ENCODE measurements at regions not wholly inside any gene's neighbourhood (a gene's known extent, or its start where the extent isn't known, plus 50 kb on each side); places are given as distances from the start of the nearest gene placed in this dataset.
"Not testable (repeated sequence)": the region's sequence is repeated elsewhere in the genome, so short reads cannot be mapped to it uniquely, and the experiment has no call there.

DNA sequence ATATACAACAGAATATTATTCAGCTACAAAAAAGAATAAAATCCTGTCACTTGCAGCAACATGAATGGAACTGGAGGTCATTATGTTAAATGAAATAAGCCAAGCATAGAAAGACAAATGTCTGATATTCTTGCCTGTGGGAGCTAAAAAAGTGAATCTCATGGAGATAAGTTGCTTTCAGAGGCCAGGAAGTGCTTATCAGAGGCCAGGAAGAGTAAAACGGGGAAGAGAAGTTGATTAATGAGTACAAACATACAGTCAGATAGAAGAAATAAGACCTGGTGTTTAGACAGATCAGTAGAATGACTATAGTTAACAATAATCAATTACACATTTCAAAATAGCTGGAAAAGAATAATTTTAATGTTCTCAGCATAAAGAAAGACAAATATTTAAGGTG lies 54.4 kb upstream of the CPHXL start:
- DNase-seq (ENCODE audit: low read depth in 4 of 4, low spot score in 2 of 4), result no peak

DNA sequence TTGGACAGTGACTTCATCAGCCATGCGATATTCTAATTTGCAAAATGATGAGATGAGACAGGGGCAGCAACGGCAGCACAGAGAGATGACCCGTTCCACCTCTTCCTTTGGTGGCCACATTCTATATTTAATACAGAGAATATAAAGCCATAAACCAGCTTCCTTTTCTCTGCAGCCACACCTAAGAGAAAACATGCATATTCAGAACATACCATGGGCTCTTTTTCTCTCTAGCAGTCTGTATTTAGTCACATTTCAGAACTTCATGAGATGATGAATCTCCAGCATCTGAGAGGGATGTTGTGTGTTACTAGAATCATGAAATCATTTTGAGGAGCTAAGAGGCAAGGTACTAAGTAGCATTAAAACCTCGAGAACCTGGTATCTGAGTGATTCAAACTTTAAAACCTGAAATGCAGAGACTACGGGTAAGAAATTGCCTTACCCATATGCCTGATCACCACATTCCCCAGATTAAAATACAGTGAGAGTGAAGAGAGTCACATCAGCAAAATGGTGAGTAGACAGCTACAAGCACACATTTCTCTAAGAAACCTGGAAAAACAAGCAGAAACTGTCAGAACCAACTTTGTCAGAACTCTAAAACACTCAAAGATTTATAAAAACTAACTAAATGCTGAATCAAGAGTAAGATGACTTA lies 55.5 kb upstream of the CPHXL start:
- no peak for DNase-seq (ENCODE audit: low read depth in 4 of 4, low spot score in 2 of 4)

DNA sequence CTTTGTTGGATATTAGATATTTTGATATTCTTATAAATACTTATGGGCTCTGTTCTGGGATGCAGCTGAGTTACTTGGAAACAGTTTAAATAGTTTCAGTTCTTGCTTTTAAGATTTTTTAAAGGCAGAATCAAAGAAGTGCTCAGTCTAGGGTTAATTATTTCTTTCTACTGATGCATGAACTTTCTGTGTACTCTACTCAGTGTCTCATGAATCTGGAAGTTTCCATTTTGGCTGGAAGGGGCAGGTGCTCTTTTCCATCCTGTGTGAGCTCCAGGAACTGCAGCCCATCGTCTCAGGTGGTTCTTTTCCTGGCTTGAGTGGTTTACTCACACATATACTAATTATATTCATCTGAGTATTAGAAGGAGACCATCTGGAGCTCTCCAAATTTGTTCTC lies 61.1 kb upstream of the CPHXL start:
- DNase-seq (ENCODE audit: low read depth in 4 of 4, low spot score in 2 of 4), result no peak

DNA sequence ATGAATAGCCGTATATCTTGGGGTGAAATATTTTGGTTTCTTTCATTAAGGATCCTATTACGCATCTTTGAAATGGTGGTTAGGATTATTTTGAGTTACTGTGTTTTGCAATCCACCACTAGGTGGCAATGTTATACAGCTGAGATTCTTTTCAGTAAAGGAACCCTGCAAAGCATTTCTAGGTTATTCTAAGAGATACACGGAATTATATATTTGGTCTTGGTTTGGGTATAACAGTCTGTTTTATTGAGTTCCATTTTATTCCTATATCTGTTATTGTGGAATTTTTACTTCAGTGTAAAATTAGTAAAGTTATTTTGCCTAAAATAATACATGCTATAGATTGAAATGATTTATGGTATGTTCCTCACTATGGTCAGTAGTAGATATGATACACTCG lies 62.9 kb upstream of the CPHXL start:
- peak in 3 of 4 donors; percentile 24 to 45 (median 36) for DNase-seq (ENCODE audit: low read depth in 4 of 4, low spot score in 2 of 4)

DNA sequence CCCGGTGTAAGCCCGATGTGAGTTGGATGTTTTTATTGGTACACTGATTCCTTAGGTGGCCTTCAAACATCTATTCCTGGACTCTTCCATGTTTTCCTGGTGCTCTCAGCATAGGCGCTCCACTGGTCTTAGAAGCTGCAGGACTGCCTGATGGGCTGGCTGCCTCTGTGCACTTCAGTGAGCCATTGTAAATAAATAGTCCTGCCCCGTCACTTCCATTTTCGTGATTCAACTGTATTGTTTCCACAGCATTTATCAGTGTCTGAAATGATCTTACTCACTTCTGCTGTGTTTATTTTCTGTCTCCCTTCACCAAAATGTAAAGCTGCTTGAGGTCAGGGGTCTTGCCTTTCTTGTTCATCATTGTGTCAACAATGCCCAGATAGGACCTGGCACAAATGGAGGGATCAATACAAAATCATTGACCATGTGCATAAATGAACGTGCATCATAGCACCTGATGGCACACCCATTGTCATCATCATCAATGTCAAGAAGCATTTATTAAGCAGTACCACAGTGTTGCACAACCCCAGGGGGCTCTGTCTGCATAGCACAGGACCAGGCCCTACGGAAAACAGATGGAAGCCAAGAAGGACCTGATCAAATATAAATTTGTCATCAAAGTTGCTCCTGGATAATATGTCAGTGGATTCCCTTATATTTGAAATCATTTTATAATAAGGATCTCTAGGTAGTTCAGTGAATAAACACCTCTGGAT lies 66.6 kb upstream of the CPHXL start:
- no peak for DNase-seq (ENCODE audit: low read depth in 4 of 4, low spot score in 2 of 4)

DNA sequence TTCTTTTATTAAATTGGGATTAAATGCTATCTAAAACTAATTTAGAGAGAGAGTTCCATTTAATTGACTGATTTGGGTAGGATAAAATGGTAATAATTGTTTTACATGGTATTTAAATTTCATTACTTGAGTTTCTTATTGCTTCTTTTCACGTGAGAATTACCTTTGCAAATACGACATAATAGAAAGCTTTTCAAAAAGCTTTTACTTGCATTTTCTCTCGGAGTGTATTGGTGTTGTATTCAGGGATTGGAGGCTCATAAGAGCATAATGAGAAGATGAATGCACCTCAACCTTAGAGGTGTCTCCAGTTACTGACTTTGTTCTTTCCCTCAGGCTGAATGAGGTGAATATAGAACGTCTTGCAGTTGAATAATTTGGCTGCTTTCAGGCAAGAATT lies 67.4 kb upstream of the CPHXL start:
- no peak for DNase-seq (ENCODE audit: low read depth in 4 of 4, low spot score in 2 of 4)

DNA sequence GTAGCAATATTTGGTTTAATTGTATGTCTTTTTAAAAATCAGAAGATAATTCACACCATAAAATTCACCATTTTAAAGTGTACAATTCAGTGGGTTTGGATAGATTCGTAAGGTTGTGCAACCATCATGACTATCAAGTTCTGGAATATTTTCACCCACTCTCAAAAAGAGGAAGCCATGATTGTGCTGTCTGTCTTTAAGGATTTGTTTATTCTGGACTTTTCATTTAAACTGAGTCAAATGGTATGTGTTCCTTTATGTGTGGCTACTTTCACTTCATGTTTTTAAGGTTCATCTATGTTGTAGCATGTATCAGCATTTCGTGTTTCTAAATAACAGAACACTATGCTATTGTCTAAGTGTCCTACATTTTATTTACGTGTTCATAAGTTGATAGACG lies 68.1 kb upstream of the CPHXL start:
- no peak for DNase-seq (ENCODE audit: low read depth in 4 of 4, low spot score in 2 of 4)

DNA sequence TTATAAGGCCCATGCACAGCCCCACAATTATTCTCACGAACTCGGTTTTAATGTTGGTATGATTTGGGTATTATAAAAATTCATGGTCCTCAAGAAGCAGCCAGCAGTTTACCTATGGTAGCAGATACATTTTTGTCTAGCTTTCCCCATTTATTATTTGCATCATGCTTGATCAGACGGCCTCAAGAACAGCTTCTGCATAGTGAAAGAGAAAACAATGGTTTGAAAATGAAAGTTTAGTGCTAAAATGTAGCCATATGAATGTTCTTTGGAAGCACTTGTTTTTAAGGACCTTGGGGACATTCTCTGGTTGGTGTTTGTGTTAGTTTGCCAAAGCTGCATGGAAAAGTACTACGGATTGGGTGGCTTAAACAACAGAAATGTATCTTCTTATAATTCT lies 72.4 kb upstream of the CPHXL start:
- DNase-seq (ENCODE audit: low read depth in 4 of 4, low spot score in 2 of 4), result no peak

DNA sequence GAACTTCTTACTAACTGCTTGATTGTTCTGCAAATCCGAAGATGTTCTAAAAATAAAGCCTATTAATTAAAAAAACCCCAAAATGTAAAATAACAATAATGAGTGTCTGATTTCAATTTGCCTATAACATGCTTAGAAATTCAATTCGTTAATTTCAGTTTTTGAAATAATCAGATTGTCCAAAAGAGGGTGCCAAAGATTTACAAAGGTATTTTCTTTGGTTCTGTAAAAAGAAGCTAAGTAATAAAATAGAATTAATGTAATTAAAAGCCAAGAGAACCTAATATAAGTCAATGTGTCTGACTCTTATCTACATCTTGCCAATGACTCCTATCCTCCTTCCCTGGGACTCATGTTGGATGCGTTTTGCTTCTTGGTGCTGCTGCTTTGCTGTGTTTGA lies 75.0 kb upstream of the CPHXL start:
- DNase-seq (ENCODE audit: low read depth in 4 of 4, low spot score in 2 of 4), result peak in 1 of 4 donors; percentile 2

DNA sequence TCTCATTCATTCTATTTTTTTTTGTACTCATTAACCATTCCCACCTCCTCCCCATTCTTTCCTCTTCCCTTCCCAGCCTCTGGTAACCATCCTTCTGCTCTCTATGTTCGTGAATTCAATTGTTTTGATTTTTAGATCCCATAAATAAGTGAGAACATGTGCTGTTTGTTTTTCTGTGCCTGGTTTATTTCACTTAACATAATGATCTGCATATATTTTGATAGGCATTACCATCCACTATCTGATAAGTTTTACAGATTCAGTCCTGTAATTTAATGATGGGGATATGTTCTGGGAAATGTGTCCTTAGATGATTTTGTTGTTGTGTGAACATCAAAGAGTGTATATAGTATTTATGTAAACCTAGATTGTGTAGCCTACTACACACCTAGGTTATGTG lies 77.5 kb upstream of the CPHXL start:
- no peak for DNase-seq (ENCODE audit: low read depth in 4 of 4, low spot score in 2 of 4)

DNA sequence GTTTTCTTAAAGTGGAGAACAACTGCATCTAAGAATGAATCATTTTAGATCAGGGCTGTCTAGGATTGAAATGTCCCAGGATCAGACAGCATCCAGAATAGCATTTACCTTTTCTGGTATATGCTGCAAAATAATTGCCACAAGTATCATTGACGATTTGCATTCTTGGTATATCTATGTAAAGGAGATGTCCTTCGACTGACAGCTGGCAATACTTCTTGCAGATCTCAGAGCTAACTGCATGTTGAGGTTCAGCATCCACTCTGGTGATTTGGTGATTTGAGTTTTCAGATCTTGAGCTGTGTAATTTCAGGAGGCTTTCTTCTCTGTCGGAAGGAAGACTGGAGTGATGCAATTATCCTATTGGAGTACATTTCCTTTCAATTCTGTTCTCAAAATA lies 78.1 kb upstream of the CPHXL start:
- no peak for DNase-seq (ENCODE audit: low read depth in 4 of 4, low spot score in 2 of 4)

DNA sequence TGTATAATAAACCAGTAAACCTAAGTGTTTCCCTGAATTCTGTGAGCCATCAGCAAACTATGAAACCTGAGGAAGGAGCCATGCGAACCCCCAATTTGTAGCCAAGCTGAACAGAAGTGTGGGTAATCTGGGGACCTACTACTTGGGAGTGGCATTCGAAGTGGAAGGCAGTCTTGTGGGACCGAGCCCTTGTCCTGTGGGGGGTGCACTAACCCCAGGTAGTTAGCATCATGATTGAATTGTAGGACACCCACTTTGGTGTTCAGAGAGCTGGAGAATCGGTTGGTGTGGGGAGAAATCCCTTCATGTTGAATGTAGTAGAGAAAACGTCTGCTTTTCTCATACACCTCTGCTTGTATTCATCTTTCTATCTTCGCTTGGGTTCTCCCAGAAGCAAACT lies 79.7 kb upstream of the CPHXL start:
- no peak for DNase-seq (ENCODE audit: low read depth in 4 of 4, low spot score in 2 of 4)

DNA sequence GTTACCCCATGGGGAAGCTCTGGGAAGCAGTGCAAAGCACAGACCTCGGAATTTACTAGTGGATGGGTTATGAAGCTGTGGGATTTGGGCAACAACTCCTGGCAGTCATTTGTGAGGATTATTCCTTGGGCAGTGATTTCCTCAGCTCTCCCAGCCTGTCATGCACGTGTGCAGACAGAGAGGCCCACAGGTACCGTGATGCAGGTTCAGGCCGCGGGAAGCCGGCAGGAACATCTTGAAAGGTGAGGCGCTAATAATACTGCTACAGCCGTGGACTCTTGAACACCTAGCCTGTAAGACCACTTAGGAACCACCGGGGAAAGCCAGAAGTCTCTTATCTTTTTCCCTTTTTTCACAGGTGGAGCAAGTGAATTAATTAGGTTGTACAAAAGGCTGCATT lies 80.2 kb upstream of the CPHXL start:
- DNase-seq (ENCODE audit: low read depth in 4 of 4, low spot score in 2 of 4), result no peak

DNA sequence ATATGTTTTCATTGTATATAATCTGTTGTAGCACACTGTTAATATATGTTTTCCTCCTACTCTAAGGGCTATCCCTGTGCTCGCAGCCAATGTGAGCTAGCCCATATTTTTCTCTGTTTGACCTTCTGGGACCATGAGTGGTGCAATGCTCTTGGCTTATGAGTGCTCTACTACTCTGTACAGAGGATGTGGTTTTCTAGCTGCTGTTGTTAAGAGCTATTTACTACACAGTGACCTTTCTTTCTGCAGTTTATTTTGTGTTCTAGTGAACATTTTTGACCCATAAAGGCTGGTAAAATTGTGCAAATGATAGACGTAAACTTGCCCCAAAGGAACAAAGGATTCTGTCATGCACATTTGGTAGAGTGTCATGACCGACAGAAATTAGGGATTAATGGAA lies 84.1 kb upstream of the CPHXL start:
- no peak for DNase-seq (ENCODE audit: low read depth in 4 of 4, low spot score in 2 of 4)

DNA sequence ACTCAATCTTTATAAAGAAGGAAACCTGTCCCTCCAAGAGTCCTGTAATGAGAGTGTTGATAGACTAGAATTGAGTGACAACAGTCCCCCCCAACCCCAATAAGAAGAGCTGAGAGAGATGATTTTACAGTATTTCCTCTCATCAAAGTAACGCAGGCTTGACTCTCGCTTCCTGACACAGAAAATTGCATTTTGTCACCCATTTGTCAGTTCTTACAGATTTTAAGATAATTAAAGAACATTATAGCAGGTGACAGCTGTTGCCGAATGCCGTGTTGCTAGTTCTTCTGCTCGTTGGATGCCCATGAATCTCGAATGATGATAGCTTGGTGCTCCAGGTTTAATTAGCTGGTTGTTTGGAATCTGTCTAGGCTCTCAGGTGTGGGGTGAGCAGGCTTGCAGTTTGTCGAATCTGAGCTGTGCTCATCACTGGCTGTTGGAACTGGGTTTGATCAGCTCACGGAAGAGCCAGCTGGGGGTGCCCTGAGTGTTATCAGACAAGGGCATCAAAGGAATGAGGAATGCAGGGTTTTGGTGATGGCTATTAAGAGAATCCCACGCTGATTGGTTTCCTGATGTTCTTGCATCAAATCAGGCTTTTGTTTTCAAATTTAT lies 84.8 kb upstream of the CPHXL start:
- DNase-seq (ENCODE audit: low read depth in 4 of 4, low spot score in 2 of 4), result no peak

DNA sequence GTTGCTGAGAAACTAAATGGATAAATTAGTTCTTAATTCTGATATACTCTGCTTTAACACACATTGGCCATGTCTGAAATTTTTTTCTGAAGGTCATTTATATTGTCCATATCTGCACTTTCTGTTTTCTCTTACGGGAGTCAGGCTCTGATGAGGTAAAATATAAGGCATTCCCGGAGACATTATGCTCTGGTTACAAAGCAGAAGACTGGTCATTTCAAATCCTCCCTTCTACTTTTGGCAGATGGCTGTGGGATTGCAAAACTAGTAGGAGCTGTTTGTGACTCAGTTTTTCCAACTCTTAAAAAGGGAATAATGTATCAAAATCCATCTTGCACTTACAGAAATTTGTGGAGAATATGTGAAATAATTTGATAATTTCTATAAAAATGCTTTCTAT lies 92.2 kb upstream of the CPHXL start:
- DNase-seq (ENCODE audit: low read depth in 4 of 4, low spot score in 2 of 4), result no peak

DNA sequence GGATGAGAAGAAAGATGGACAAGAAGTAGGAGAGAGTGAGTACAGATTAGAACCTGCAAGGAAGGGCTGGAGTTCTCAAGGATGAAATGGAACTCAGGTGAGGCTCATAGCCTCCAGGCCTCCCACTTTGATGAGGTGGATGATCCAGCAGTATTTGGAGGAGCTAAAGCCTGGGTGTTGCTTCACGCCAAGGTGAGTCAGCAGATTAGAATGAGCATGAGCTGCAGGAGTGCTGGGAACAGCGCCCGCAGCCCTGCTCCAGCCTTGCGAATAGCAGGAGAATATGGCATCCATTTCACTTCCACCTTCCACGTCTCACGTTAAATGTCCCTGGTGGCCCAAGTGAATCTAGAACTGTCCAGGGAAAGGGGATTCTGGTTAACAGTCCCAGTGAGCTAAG lies 94.4 kb upstream of the CPHXL start:
- no peak for DNase-seq (ENCODE audit: low read depth in 4 of 4, low spot score in 2 of 4)

DNA sequence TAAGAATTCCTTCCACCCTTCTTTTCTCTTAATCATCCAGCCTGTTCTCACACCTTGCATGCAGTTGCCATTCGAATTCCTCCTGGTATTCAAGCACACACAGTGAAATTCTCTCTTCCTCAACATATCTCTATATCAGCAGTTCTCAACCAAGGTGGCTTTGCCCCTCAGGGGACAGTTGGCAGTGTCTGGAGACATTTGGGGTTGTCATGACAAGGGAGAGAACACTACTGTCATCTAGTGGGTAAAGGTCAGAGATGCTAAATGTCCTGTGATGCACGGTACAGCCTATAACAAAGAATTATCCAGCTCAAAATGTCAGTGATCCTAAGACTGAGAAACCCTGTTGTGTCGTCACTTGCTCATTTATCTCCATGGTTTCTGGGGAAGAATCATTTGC lies 94.8 kb upstream of the CPHXL start:
- no peak for DNase-seq (ENCODE audit: low read depth in 4 of 4, low spot score in 2 of 4)

DNA sequence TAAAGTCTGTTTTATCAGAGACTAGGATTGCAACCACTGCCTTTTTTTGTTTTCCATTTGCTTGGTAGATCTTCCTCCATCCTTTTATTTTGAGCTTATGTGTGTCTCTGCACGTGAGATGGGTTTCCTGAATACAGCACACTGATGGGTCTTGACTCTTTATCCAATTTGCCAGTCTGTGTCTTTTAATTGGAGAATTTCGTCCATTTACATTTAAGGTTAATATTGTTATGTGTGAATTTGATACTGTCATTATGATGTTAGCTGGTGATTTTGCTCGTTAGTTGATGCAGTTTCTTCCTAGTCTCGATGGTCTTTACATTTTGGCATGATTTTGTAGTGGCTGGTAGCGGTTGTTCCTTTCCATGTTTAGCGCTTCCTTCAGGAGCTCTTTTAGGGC lies 99.5 kb upstream of the CPHXL start:
- not testable (repeated sequence) for DNase-seq (ENCODE audit: low read depth in 4 of 4, low spot score in 2 of 4)

DNA sequence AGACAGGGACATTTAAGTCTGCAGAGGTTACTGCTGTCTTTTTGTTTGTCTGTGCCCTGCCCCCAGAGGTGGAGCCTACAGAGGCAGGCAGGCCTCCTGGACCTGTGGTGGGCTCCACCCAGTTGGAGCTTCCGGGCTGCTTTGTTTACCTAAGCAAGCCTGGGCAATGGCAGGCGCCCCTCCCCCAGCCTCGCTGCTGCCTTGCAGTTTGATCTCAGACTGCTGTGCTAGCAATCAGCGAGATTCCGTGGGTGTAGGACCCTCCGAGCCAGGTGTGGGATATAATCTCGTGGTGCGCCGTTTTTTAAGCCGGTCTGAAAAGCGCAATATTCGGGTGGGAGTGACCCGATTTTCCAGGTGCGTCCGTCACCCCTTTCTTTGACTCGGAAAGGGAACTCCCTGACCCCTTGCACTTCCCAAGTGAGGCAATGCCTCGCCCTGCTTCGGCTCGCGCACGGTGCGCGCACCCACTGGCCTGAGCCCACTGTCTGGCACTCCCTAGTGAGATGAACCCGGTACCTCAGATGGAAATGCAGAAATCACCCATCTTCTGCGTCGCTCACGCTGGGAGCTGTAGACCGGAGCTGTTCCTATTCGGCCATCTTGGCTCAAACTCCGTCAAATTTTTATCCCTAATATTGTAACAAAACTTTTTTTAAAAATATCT lies 101.2 kb upstream of the CPHXL start:
- DNase-seq (ENCODE audit: low read depth in 4 of 4, low spot score in 2 of 4), result not testable (repeated sequence)

DNA sequence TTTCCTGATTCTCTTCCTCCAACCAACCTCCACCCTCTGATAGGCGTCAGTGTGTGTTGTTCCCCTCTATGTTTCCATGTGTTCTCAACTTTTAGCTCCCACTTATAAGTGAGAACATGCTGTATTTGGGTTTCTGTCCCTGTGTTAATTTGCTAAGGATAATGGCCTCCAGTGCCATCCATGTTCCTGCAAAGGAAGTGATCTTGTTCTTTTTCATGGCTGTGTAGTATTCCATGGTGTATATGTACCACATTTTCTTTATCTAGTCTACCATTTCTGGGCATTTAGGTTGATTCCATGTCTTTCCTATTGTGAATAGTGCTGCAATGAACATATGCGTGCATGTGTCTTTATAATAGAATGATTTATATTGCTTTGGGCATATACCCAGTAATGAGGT lies 107.1 kb upstream of the CPHXL start:
- not testable (repeated sequence) for DNase-seq (ENCODE audit: low read depth in 4 of 4, low spot score in 2 of 4)
